ENCODE measurements at regions not wholly inside any gene's neighbourhood (a gene's known extent, or its start where the extent isn't known, plus 50 kb on each side); places are given as distances from the start of the nearest gene placed in this dataset.

- no peak for TF ChIP-seq EZH2phosphoT487 (IDR thresholded peaks at IDR 0.05; ENCODE audit: borderline replicate concordance, low read depth)
- TF ChIP-seq TEAD4 (IDR thresholded peaks at IDR 0.05; ENCODE audit: borderline replicate concordance, insufficient read depth) = no peak
- no peak for TF ChIP-seq NFIC (IDR thresholded peaks at IDR 0.05; ENCODE audit: borderline replicate concordance)
Measured at GRCh38 chr6:11320914-11321597, 88.6 kb upstream of the NEDD9 start.
